ENCODE measurements at regions not wholly inside any gene's neighbourhood (a gene's known extent, or its start where the extent isn't known, plus 50 kb on each side); places are given as distances from the start of the nearest gene placed in this dataset.

DNA sequence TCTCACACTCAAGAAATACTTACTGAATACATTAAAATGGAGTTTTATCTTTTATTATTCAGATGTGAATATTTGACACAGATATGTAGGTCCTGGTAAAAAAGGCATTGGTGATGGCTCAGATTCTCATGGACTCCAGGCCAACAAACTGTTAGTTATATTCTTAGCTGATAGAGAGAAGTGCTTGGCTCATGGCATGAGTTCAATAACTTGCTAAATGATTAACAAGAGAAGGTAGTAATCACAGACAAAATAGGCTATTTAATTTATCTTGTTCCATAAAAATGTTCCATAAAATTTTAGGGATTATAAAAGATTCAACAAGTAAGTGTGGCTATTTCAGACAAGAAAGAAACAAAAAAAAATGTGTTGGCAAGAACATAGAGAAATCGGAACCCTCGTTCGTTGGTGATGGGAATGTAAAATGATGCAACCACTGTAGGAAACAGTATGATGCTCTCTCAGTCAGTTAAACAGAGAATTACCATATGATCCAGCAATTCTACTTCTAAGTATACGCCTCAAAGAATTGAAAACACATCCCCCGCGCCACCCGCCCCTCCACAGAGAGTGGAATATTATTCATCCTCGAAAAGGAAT lies 737.8 kb upstream of the ADAMTS5 start:
- no peaks in the 10 kb centered on the region for H3K27me3 ChIP-seq
- WGBS, 2 donors: 88 to 94% methylated on average over 8 of the region's 8 CpGs
- TF ChIP-seq, protein P1, sequence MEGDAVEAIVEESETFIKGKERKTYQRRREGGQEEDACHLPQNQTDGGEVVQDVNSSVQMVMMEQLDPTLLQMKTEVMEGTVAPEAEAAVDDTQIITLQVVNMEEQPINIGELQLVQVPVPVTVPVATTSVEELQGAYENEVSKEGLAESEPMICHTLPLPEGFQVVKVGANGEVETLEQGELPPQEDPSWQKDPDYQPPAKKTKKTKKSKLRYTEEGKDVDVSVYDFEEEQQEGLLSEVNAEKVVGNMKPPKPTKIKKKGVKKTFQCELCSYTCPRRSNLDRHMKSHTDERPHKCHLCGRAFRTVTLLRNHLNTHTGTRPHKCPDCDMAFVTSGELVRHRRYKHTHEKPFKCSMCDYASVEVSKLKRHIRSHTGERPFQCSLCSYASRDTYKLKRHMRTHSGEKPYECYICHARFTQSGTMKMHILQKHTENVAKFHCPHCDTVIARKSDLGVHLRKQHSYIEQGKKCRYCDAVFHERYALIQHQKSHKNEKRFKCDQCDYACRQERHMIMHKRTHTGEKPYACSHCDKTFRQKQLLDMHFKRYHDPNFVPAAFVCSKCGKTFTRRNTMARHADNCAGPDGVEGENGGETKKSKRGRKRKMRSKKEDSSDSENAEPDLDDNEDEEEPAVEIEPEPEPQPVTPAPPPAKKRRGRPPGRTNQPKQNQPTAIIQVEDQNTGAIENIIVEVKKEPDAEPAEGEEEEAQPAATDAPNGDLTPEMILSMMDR (IDR thresholded peaks at IDR 0.05): no peak
- peak overlapping the region in 1 of 10 donors; percentile 1 for H3K27ac ChIP-seq
- no peaks in the 10 kb centered on the region for H3K36me3 ChIP-seq
- H3K4me1 ChIP-seq: peaks cover 0 to 21% (median 0%) of the 10 kb centered on the region in 9 donors
- peaks cover 0 to 26% (median 11%) of the 10 kb centered on the region in 11 donors for H3K9me3 ChIP-seq
- DNase-seq: no peak
- no peak for ATAC-seq
- H3K4me3 ChIP-seq: no peak overlapping the region
- intact Hi-C loops (cut with DNase I): loop anchor here (5.0 to 10.0 kb wide), 14 partner anchors 98 to 1090 kb away; no protein-coding TSS in a partner anchor

DNA sequence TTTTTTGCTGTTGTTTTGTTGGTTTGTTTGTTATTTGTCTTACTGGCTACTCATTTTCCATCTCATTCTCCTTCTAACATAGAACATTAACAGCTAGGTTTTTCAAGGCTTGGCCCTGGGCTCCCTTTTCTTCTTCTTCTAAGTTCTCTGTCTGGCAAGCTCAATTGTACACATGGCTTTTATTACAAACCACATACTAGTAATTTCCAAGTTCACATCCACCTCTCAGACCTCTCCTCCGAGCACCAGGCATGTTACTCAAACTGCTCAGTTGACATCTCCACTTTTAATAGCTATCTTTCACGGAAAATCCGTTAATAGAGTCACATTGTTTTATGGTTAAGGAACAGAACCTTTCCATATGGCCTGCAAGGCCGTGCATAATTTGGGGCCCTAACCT lies 736.9 kb upstream of the ADAMTS5 start:
- ATAC-seq (no peak), DNase-seq (no peak)
- TF ChIP-seq, protein P1 (IDR thresholded peaks at IDR 0.05): no peak
- Histone ChIP-seq H3K27ac (peak overlapping the region in 1 of 10 donors; percentile 1), H3K36me3 (no peaks in the 10 kb centered on the region), H3K4me3 (no peak overlapping the region), H3K9me3 (peaks cover 0 to 20% (median 11%) of the 10 kb centered on the region in 11 donors), H3K4me1 (peaks cover 0 to 21% (median 0%) of the 10 kb centered on the region in 9 donors), H3K27me3 (no peaks in the 10 kb centered on the region)
- WGBS, 2 donors: 78 to 86% methylated on average over 4 of the region's 4 CpGs
- intact Hi-C loops (cut with DNase I): loop anchor here (2.0 to 10.0 kb wide), 15 partner anchors 99 to 1091 kb away; no protein-coding TSS in a partner anchor

DNA sequence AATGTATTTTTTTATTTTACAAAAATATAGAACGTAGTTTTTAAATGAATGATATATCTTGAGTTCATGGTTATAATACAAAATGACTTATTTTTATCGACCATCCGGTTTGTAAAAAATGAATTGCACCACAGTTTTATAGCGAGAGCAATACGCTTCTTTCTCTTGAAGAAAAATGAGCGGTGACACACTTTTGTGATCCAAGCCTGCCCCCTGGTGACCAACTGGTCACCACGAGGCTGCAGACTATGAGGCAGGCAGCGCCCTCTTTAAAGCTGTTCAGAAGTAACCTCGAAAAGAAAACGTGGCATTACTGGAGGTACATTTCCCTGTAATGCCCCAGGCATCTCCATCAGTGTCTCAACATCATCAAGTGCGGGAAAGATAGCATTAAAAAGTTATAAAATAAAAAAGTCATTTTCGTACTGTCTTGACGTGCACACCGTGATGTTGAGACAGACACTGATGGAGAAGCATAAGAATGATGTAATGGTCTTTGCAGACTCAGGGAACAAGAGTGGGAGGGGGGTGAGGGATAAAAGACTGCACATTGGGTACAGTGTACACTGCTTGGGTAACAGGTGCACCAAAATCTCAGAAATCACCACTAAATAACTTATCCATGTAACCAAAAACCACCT lies 734.2 kb upstream of the ADAMTS5 start:
- peaks cover 0 to 21% (median 0%) of the 10 kb centered on the region in 9 donors for H3K4me1 ChIP-seq
- H3K36me3 ChIP-seq: no peaks in the 10 kb centered on the region
- peak; percentile 76 to 95 (median 91) for ATAC-seq
- H3K27ac ChIP-seq: no peak overlapping the region
- TF ChIP-seq, protein P1 (IDR thresholded peaks at IDR 0.05): peak; percentile 76 to 95 (median 89)
- peak overlapping the region in 1 of 10 donors; percentile 7 for H3K4me3 ChIP-seq
- peak; percentile 77 to 88 for DNase-seq
- intact Hi-C loops (cut with DNase I): loop anchor here (1.0 to 10.0 kb wide), 18 partner anchors 101 to 1094 kb away; no protein-coding TSS in a partner anchor
- 6 to 9% methylated on average over 14 of the region's 14 CpGs for WGBS, 2 donors
- H3K27me3 ChIP-seq: no peaks in the 10 kb centered on the region
- H3K9me3 ChIP-seq: peaks cover 0 to 11% (median 0%) of the 10 kb centered on the region in 11 donors

DNA sequence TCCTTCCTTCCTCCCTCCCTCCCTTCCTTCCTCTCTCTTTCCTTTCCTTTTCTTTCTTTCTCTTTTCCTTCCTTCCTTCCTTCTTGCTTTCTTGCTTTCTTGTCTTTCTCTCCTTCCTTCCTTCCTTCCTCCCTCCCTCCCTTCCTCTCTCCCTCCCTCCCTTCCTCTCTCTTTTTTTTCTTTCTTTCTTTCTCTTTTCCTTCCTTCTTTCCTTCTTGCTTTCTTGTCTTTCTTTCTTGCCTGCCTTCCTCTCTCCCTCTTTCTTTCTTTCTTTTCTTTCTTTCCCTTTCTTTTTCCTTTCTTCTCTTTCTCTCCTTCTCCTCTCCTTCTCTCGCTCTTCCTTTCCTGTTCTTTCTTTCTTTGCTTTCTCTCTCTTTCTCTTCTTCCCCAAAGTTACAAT lies 728.4 kb upstream of the ADAMTS5 start:
- Histone ChIP-seq H3K27me3 (no peaks in the 10 kb centered on the region), H3K4me3 (no peak overlapping the region), H3K36me3 (no peaks in the 10 kb centered on the region), H3K9me3 (no peaks in the 10 kb centered on the region), H3K4me1 (peaks cover 0 to 4% (median 0%) of the 10 kb centered on the region in 9 donors), H3K27ac (no peak overlapping the region)
- DNase-seq: no peak
- intact Hi-C loops (cut with DNase I): loop anchor here in 2 of 10 donors (5.0 kb wide), 2 partner anchors 123 to 128 kb away; no protein-coding TSS in a partner anchor
- no peak for ATAC-seq
- 96 to 100% methylated on average over 1 of the region's 1 CpG for WGBS, 2 donors
- TF ChIP-seq, protein P1 (IDR thresholded peaks at IDR 0.05): no peak

All from heart right ventricle (tissue), 16 donors.